ENCODE measurements at regions not wholly inside any gene's neighbourhood (a gene's known extent, or its start where the extent isn't known, plus 50 kb on each side); places are given as distances from the start of the nearest gene placed in this dataset.
"Not testable (repeated sequence)": the region's sequence is repeated elsewhere in the genome, so short reads cannot be mapped to it uniquely, and the experiment has no call there.

- DNase-seq: no peak
Measured at GRCh38 chr6:72457738-72458137, 164.1 kb upstream of the KCNQ5 start.

- no peak for DNase-seq
Measured at GRCh38 chr6:72458521-72458920, 163.3 kb upstream of the KCNQ5 start.

- DNase-seq: no peak
Measured at GRCh38 chr6:72461144-72461543, 160.7 kb upstream of the KCNQ5 start.

- no peak for DNase-seq
Measured at GRCh38 chr6:72464246-72464645, 157.6 kb upstream of the KCNQ5 start.

GRCh38 chr6:72464791-72465691 lies 156.8 kb upstream of the KCNQ5 start:
- no peak for DNase-seq

- DNase-seq: no peak
Measured at GRCh38 chr6:72466471-72466870, 155.4 kb upstream of the KCNQ5 start.

GRCh38 chr6:72466971-72467566 lies 154.8 kb upstream of the KCNQ5 start:
- DNase-seq: no peak

- DNase-seq: not testable (repeated sequence)
Measured at GRCh38 chr6:72469406-72469983, 152.4 kb upstream of the KCNQ5 start.

- no peak for DNase-seq
Measured at GRCh38 chr6:72476051-72476450, 145.8 kb upstream of the KCNQ5 start.

GRCh38 chr6:72476646-72477045 lies 145.2 kb upstream of the KCNQ5 start:
- DNase-seq: no peak

GRCh38 chr6:72495441-72495840 lies 126.4 kb upstream of the KCNQ5 start:
- no peak for DNase-seq

- DNase-seq: no peak
Measured at GRCh38 chr6:72497186-72497585, 124.7 kb upstream of the KCNQ5 start.

- no peak for DNase-seq
Measured at GRCh38 chr6:72500669-72501068, 121.2 kb upstream of the KCNQ5 start.

- no peak for DNase-seq
Measured at GRCh38 chr6:72504406-72504805, 117.5 kb upstream of the KCNQ5 start.

GRCh38 chr6:72505446-72505845 lies 116.4 kb upstream of the KCNQ5 start:
- no peak for DNase-seq

- no peak for DNase-seq
Measured at GRCh38 chr6:72519871-72520270, 102.0 kb upstream of the KCNQ5 start.

- no peak for DNase-seq
Measured at GRCh38 chr6:72521684-72522083, 100.2 kb upstream of the KCNQ5 start.

- peak; percentile 1 for DNase-seq
Measured at GRCh38 chr6:72522735-72523141, 99.1 kb upstream of the KCNQ5 start.

GRCh38 chr6:72524011-72524645 lies 97.7 kb upstream of the KCNQ5 start:
- DNase-seq: no peak

- DNase-seq: no peak
Measured at GRCh38 chr6:72525821-72526510, 95.9 kb upstream of the KCNQ5 start.

- no peak for DNase-seq
Measured at GRCh38 chr6:72530152-72530551, 91.7 kb upstream of the KCNQ5 start.

- no peak for DNase-seq
Measured at GRCh38 chr6:72530750-72531149, 91.1 kb upstream of the KCNQ5 start.

GRCh38 chr6:72533606-72534005 lies 88.3 kb upstream of the KCNQ5 start:
- DNase-seq: no peak
